ENCODE measurements at regions not wholly inside any gene's neighbourhood (a gene's known extent, or its start where the extent isn't known, plus 50 kb on each side); places are given as distances from the start of the nearest gene placed in this dataset.
A peak's percentile ranks its signal among the peaks of the same experiment; 100 is the strongest.

GRCh38 chr3:86229086-86229774 lies 761.7 kb downstream of the VGLL3 start (continued):
- TF ChIP-seq ERG (CRISPR knock-in tag; IDR thresholded peaks at IDR 0.05), result no peak

GRCh38 chr3:86228101-86228500 lies 762.8 kb downstream of the VGLL3 start:
- ChIA-PET CTCF (no interaction called here), POLR2A (no interaction called here)
- H3K27ac Mint-ChIP-seq, result no peak overlapping the region
- no peak for DNase-seq (ENCODE audit: low spot score)
- no peak overlapping the region for H3K4me3 Mint-ChIP-seq
- peak; percentile 43; the same call in 1 of the 2 replicates for ATAC-seq
- H3K27me3 Mint-ChIP-seq (ENCODE audit: low read depth), result no peaks in the 10 kb centered on the region
- no peaks in the 10 kb centered on the region for H3K4me1 Mint-ChIP-seq
- TF ChIP-seq ZNF121 (CRISPR knock-in tag; IDR thresholded peaks at IDR 0.05), result no peak
- TF ChIP-seq ZNF671 (CRISPR knock-in tag; IDR thresholded peaks at IDR 0.05), result no peak
- no peak for TF ChIP-seq AR (CRISPR knock-in tag; IDR thresholded peaks at IDR 0.05)
- TF ChIP-seq PREB (CRISPR knock-in tag; IDR thresholded peaks at IDR 0.05; ENCODE audit: borderline replicate concordance), result no peak
- TF ChIP-seq ZNF317 (CRISPR knock-in tag; IDR thresholded peaks at IDR 0.05; ENCODE audit: borderline replicate concordance, low read depth), result no peak
- H3K9me3 Mint-ChIP-seq, result no peaks in the 10 kb centered on the region
- no peaks in the 10 kb centered on the region for H3K36me3 Mint-ChIP-seq

- ChIA-PET POLR2A (no interaction called here), CTCF (no interaction called here)
- H3K27me3 Mint-ChIP-seq (ENCODE audit: low read depth), result no peaks in the 10 kb centered on the region
- DNase-seq (ENCODE audit: low spot score), result no peak
- no peak overlapping the region for H3K4me3 Mint-ChIP-seq
- peaks cover 14% of the 10 kb centered on the region for H3K9me3 Mint-ChIP-seq
- no peak overlapping the region for H3K27ac Mint-ChIP-seq
- ATAC-seq, result no peak
- H3K36me3 Mint-ChIP-seq, result peaks cover 2% of the 10 kb centered on the region; the same call in 1 of the 2 replicates
- H3K4me1 Mint-ChIP-seq, result no peaks in the 10 kb centered on the region
- TF ChIP-seq FOXK1 (CRISPR knock-in tag; IDR thresholded peaks at IDR 0.05) (no peak), SMAD4 (CRISPR knock-in tag; IDR thresholded peaks at IDR 0.05) (no peak), IRF2 (CRISPR knock-in tag; IDR thresholded peaks at IDR 0.05; ENCODE audit: borderline replicate concordance, low read depth) (no peak), ZNF425 (CRISPR knock-in tag; conservative IDR thresholded peaks at IDR 0.05) (no peak), ZNF138 (CRISPR knock-in tag; conservative IDR thresholded peaks at IDR 0.05) (no peak), CDX4 (CRISPR knock-in tag; IDR thresholded peaks at IDR 0.05; ENCODE audit: borderline replicate concordance) (no peak), E2F1 (CRISPR knock-in tag; IDR thresholded peaks at IDR 0.05) (no peak), NFE2L1 (CRISPR knock-in tag; IDR thresholded peaks at IDR 0.05) (no peak), ZNF416 (CRISPR knock-in tag; IDR thresholded peaks at IDR 0.05) (no peak), SOX15 (CRISPR knock-in tag; IDR thresholded peaks at IDR 0.05) (no peak), PRDM15 (CRISPR knock-in tag; IDR thresholded peaks at IDR 0.05) (no peak), GRHL2 (CRISPR knock-in tag; IDR thresholded peaks at IDR 0.05; ENCODE audit: insufficient replicate concordance, severe bottlenecking) (no peak), SMAD3 (CRISPR knock-in tag; IDR thresholded peaks at IDR 0.05; ENCODE audit: borderline replicate concordance) (no peak)
Measured at GRCh38 chr3:86225461-86225860, 765.5 kb downstream of the VGLL3 start.

All from WTC11 (cell line).